H1 (cell line): ENCODE measurements at regions not wholly inside any gene's neighbourhood (a gene's known extent, or its start where the extent isn't known, plus 50 kb on each side); places are given as distances from the start of the nearest gene placed in this dataset.

Source experiments
- CTCF ChIA-PET: fragments of 300-600 bp; sonication (Branson Sonifier 250); formaldehyde crosslinking; loops from one replicate; lab custom pipeline; 2021; ENCODE audit not compliant: partially characterized antibody; lab: Charles Lee
- POLR2A ChIA-PET: fragments of 300-600 bp; sonication (Branson Sonifier 250); formaldehyde crosslinking; loops from one replicate; lab custom pipeline; 2021; ENCODE audit warnings: inconsistent platforms; ENCODE audit not compliant: partially characterized antibody; lab: Charles Lee
- DNase-seq, 2 experiments: peaks; one replicate each; pipeline versions ENCODE4 v3.0.0 to v3.0.0-alpha.2; 2010 to 2022; ENCODE audit warnings: low spot score in 2 of 2, low read depth in 1 of 2, mixed read lengths in 1 of 2
- FAIRE-seq: peaks from 2 replicates; lab custom pipeline; 2011; peaks lifted over from hg19 to GRCh38; lab: Jason Lieb, UNC
- H2AFZ ChIP-seq: 2 replicates; pipeline ENCODE4 v1.8.1; 2012; ENCODE audit warnings: low read length, inconsistent platforms
- H2AK5ac ChIP-seq: 2 replicates; pipeline ENCODE4 v1.6.1; 2013; ENCODE audit warnings: low read depth, low read length
- H2BK120ac ChIP-seq: replicated peaks from 2 replicates; pipeline ENCODE3; 2013; ENCODE audit warnings: low read depth, low read length, inconsistent platforms
- H2BK12ac ChIP-seq: 2 replicates; pipeline ENCODE4 v1.6.1; 2013; ENCODE audit warnings: low read depth, low read length
- H2BK15ac ChIP-seq: 2 replicates; pipeline ENCODE4 v1.6.1; 2013; ENCODE audit warnings: low read length
- H2BK20ac ChIP-seq: 2 replicates; pipeline ENCODE4 v1.6.1; 2013; ENCODE audit warnings: low read length
- H2BK5ac ChIP-seq: 2 replicates; pipeline ENCODE4 v1.6.1; 2013; ENCODE audit warnings: low read depth, low read length
- H3K14ac ChIP-seq: 2 replicates; pipeline ENCODE4 v1.6.1; 2013; ENCODE audit warnings: inconsistent platforms; ENCODE audit not compliant: insufficient read length
- H3K18ac ChIP-seq: 2 replicates; pipeline ENCODE4 v1.6.1; 2013; ENCODE audit warnings: low read length; ENCODE audit errors: extremely low read depth
- H3K23ac ChIP-seq: 2 replicates; pipeline ENCODE4 v1.6.1; 2013; ENCODE audit warnings: inconsistent platforms; ENCODE audit not compliant: insufficient read length
- H3K23me2 ChIP-seq: 2 replicates; pipeline ENCODE4 v1.6.1; 2013; ENCODE audit warnings: low read depth, low read length
- H3K27ac ChIP-seq: 2 replicates; pipeline ENCODE4 v1.6.1; 2011; ENCODE audit warnings: low read depth, low read length, inconsistent platforms
- H3K27me3 ChIP-seq, 4 experiments: replicated peaks in 1 of 4; 1 replicate in 1 of 4; 2 replicates in 3 of 4; pipeline versions ENCODE4 v1.6.1 to v1.8.1; 2011 to 2013; ENCODE audit warnings: low read length in 3 of 4, mild to moderate bottlenecking in 3 of 4, inconsistent platforms in 2 of 4, mixed read lengths in 2 of 4, moderate library complexity in 1 of 4; ENCODE audit not compliant: control insufficient read depth in 3 of 4, insufficient read depth in 3 of 4; ENCODE audit errors: extremely low read depth in 1 of 4
- H3K36me3 ChIP-seq, 4 experiments: 2 replicates each; pipeline versions ENCODE4 v1.6.1 to v1.8.1; 2011 to 2013; ENCODE audit warnings: mild to moderate bottlenecking in 4 of 4, low read length in 3 of 4, moderate library complexity in 2 of 4, control low read depth in 1 of 4, inconsistent platforms in 1 of 4; ENCODE audit not compliant: insufficient read depth in 4 of 4, control insufficient read depth in 2 of 4
- H3K4ac ChIP-seq: replicated peaks from 2 replicates; pipeline ENCODE3; 2013; ENCODE audit warnings: low read length, low read depth, mixed read lengths, inconsistent platforms; ENCODE audit not compliant: insufficient read length
- H3K4me1 ChIP-seq, 4 experiments: replicated peaks in 1 of 4; 1 replicate in 1 of 4; 2 replicates in 3 of 4; pipeline versions ENCODE4 v1.6.1 to v1.8.1; 2011 to 2013; ENCODE audit warnings: low read length in 3 of 4, inconsistent platforms in 2 of 4, mixed read lengths in 1 of 4; ENCODE audit not compliant: insufficient read depth in 4 of 4, control insufficient read depth in 3 of 4
- H3K4me2 ChIP-seq, 2 experiments: 2 replicates each; pipeline versions ENCODE4 v1.6.1 to v1.8.1; 2011 to 2013; ENCODE audit warnings: low read depth in 2 of 2, low read length in 2 of 2, control low read depth in 1 of 2, inconsistent platforms in 1 of 2, mild to moderate bottlenecking in 1 of 2; ENCODE audit not compliant: insufficient read depth in 1 of 2
- H3K4me3 ChIP-seq, 4 experiments: fragments of 200-600, 300-600 bp in 1 of 4; sonication (generic), shearing (Covaris generic), sonication (Bioruptor Twin) in 1 of 4; 2 replicates each; pipeline versions ENCODE4 v1.5.1 to v1.8.1; 2011 to 2016; ENCODE audit warnings: low read length in 4 of 4, low read depth in 3 of 4, control low read depth in 2 of 4, inconsistent platforms in 2 of 4, mild to moderate bottlenecking in 2 of 4, mixed read lengths in 1 of 4, moderate library complexity in 1 of 4; ENCODE audit not compliant: insufficient read depth in 2 of 4; ENCODE audit errors: extremely low read depth in 1 of 4
- H3K56ac ChIP-seq: replicated peaks from 2 replicates; pipeline ENCODE3; 2013; ENCODE audit warnings: low read depth, mild to moderate bottlenecking, mixed read lengths, low read length, inconsistent platforms; ENCODE audit not compliant: insufficient read length
- H3K79me1 ChIP-seq: 2 replicates; pipeline ENCODE4 v1.6.1; 2013; ENCODE audit warnings: low read depth, low read length, control low read depth
- H3K79me2 ChIP-seq, 2 experiments: 2 replicates each; pipeline versions ENCODE4 v1.6.1 to v1.8.1; 2012 to 2013; ENCODE audit warnings: low read length in 2 of 2, mild to moderate bottlenecking in 2 of 2, inconsistent platforms in 1 of 2; ENCODE audit not compliant: insufficient read depth in 2 of 2, control insufficient read depth in 1 of 2
- H3K9ac ChIP-seq, 4 experiments: replicated peaks in 1 of 4; 1 replicate in 1 of 4; 2 replicates in 3 of 4; pipeline versions ENCODE4 v1.6.1 to v1.8.1; 2011 to 2013; ENCODE audit warnings: low read depth in 3 of 4, low read length in 3 of 4, control low read depth in 2 of 4, mild to moderate bottlenecking in 2 of 4, moderate library complexity in 2 of 4, inconsistent platforms in 1 of 4; ENCODE audit errors: extremely low read depth in 1 of 4
- H3K9me3 ChIP-seq, 2 experiments: 2 replicates each; pipeline versions ENCODE4 v1.6.1 to v1.8.1; 2012 to 2013; ENCODE audit warnings: mild to moderate bottlenecking in 2 of 2, moderate library complexity in 2 of 2, control low read depth in 1 of 2, inconsistent platforms in 1 of 2, low read depth in 1 of 2, low read length in 1 of 2, mixed read lengths in 1 of 2; ENCODE audit not compliant: insufficient read depth in 2 of 2
- H4K20me1 ChIP-seq, 2 experiments: replicated peaks in 1 of 2; 2 replicates each; pipeline versions ENCODE3 to v1.8.1; 2011 to 2013; ENCODE audit warnings: inconsistent platforms in 2 of 2, low read length in 2 of 2, mild to moderate bottlenecking in 1 of 2; ENCODE audit not compliant: insufficient read depth in 2 of 2, control insufficient read depth in 1 of 2
- H4K5ac ChIP-seq: 2 replicates; pipeline ENCODE4 v1.6.1; 2013; ENCODE audit warnings: low read length, low read depth, mixed read lengths, inconsistent platforms; ENCODE audit not compliant: insufficient read length
- H4K8ac ChIP-seq: 2 replicates; pipeline ENCODE4 v1.8.0; 2013; ENCODE audit warnings: mild to moderate bottlenecking, moderate library complexity, low read length, inconsistent platforms; ENCODE audit not compliant: insufficient read depth; ENCODE audit errors: extremely low read depth
- H4K91ac ChIP-seq: replicated peaks from 2 replicates; pipeline ENCODE3; 2013; ENCODE audit warnings: low read length, mixed read lengths, inconsistent platforms; ENCODE audit not compliant: insufficient read length
- GABPA ChIP-seq: IDR thresholded peaks from 2 replicates; pipeline ENCODE4 v1.6.1; 2011; ENCODE audit warnings: mild to moderate bottlenecking, low read length, moderate library complexity, borderline replicate concordance; ENCODE audit not compliant: insufficient read depth
- WGBS, 2 experiments: shearing (Covaris generic) in 1 of 2; methylation state at CpG; one replicate each; pipeline versions ENCODE4 v1.1.6 to v1.1.7; 2013 to 2015; ENCODE audit warnings: low lambda C conversion rate in 2 of 2, mixed read lengths in 2 of 2, inconsistent platforms in 1 of 2, low coverage in 1 of 2, missing lambda C conversion rate in 1 of 2; ENCODE audit not compliant: insufficient replicate concordance in 2 of 2, insufficient coverage in 1 of 2, insufficient read length in 1 of 2; ENCODE audit errors: extremely low coverage in 1 of 2, missing lambda C conversion rate in 1 of 2; 5-methylcytosine and 5-hydroxymethylcytosine counted together

DNA sequence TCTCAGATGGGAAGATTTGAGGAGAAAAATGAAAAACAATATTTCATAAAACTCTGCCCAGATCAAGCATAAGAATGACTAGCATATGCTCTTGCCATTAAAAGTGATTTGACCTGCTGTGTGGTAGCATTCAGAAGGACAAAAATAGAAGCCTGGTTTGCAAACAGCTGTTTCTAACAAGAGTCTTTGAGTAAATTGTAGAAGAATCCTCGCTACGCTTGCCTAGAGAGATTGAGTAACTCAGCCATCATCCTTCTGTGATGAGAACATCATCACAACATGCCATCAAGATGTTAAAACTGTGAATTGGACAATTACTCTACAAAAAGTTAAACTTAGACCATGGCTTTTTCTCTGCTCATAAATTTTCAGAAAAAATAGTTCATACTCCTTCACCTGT, 168.9 kb upstream of the PUDP start:
- Histone ChIP-seq H4K91ac (no peak overlapping the region), H2AK5ac (no peak overlapping the region), H3K27ac (no peak overlapping the region), H3K79me1 (no peaks in the 10 kb centered on the region), H3K4me3 (no peak overlapping the region), H3K23ac (no peak overlapping the region), H3K4me2 (no peak overlapping the region), H3K23me2 (no peaks in the 10 kb centered on the region), H3K27me3 (no peaks in the 10 kb centered on the region), H2BK15ac (no peak overlapping the region), H3K9ac (no peak overlapping the region), H3K4ac (no peak overlapping the region), H4K20me1 (no peaks in the 10 kb centered on the region), H2BK5ac (no peak overlapping the region), H4K5ac (no peak overlapping the region), H3K79me2 (no peaks in the 10 kb centered on the region), H3K4me1 (peaks cover 0 to 4% (median under 1%) of the 10 kb centered on the region in 4 experiments; a peak in 2 of 7 replicates), H3K18ac (no peak overlapping the region), H2AFZ (no peak overlapping the region), H2BK120ac (no peak overlapping the region), H3K36me3 (no peaks in the 10 kb centered on the region), H3K9me3 (no peaks in the 10 kb centered on the region), H3K56ac (no peak overlapping the region), H3K14ac (no peak overlapping the region), H4K8ac (no peak overlapping the region), H2BK12ac (no peak overlapping the region), H2BK20ac (no peak overlapping the region)
- no peak for DNase-seq
- FAIRE-seq: no peak
- 77% methylated on average over 2 of the region's 2 CpGs; no CpG with 5 or more reads in 1 of the 2 experiments for whole genome bisulfite sequencing, 2 experiments
- POLR2A ChIA-PET: no interaction called here
- CTCF ChIA-PET: interaction anchor here (1.0 kb wide), 1 partner anchor 126 kb away, joined by 3 read pairs; no protein-coding TSS in a partner anchor
- TF ChIP-seq GABPA: no peak
